Progenitor cell of endocrine pancreas (in vitro differentiated cells): ENCODE measurements at regions not wholly inside any gene's neighbourhood (a gene's known extent, or its start where the extent isn't known, plus 50 kb on each side); places are given as distances from the start of the nearest gene placed in this dataset.
A peak's percentile ranks its signal among the peaks of the same experiment; 100 is the strongest.

Experiments
- DNase-seq: peaks from one replicate; pipeline ENCODE4 v3.0.0; 2021; ENCODE audit warnings: low spot score; ENCODE audit not compliant: unreplicated experiment
- H3K27ac Mint-ChIP-seq: 2 replicates; pipeline ENCODE4 v1.8.0; 2021; ENCODE audit warnings: mild to moderate bottlenecking, moderate library complexity, mixed read lengths
- H3K27me3 Mint-ChIP-seq: 2 replicates; pipeline ENCODE4 v1.8.0; 2021; ENCODE audit warnings: mixed read lengths
- H3K36me3 Mint-ChIP-seq: 2 replicates; pipeline ENCODE4 v1.8.0; 2022; ENCODE audit warnings: mixed read lengths; ENCODE audit not compliant: insufficient read depth
- H3K4me1 Mint-ChIP-seq: 2 replicates; pipeline ENCODE4 v1.8.0; 2021; ENCODE audit warnings: low read depth, mixed read lengths
- H3K4me3 Mint-ChIP-seq: 2 replicates; pipeline ENCODE4 v1.8.0; 2021; ENCODE audit warnings: low read depth, mild to moderate bottlenecking, moderate library complexity, mixed read lengths
- H3K9me3 Mint-ChIP-seq: 2 replicates; pipeline ENCODE4 v1.8.0; 2021; ENCODE audit warnings: low read depth, mixed read lengths
- TF ChIP-seq, protein P1 (sequence below): fragments of 200-600 bp; sonication (generic); IDR thresholded peaks from one replicate; pipeline ENCODE4 v1.5.0; 2021; ENCODE audit warnings: antibody characterized with exemption, mild to moderate bottlenecking; ENCODE audit not compliant: unreplicated experiment

- TF ChIP-seq, protein P1, sequence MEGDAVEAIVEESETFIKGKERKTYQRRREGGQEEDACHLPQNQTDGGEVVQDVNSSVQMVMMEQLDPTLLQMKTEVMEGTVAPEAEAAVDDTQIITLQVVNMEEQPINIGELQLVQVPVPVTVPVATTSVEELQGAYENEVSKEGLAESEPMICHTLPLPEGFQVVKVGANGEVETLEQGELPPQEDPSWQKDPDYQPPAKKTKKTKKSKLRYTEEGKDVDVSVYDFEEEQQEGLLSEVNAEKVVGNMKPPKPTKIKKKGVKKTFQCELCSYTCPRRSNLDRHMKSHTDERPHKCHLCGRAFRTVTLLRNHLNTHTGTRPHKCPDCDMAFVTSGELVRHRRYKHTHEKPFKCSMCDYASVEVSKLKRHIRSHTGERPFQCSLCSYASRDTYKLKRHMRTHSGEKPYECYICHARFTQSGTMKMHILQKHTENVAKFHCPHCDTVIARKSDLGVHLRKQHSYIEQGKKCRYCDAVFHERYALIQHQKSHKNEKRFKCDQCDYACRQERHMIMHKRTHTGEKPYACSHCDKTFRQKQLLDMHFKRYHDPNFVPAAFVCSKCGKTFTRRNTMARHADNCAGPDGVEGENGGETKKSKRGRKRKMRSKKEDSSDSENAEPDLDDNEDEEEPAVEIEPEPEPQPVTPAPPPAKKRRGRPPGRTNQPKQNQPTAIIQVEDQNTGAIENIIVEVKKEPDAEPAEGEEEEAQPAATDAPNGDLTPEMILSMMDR: no peak
- peaks cover 7% of the 10 kb centered on the region for H3K9me3 Mint-ChIP-seq
- DNase-seq: no peak
- H3K4me3 Mint-ChIP-seq: no peak overlapping the region
- H3K36me3 Mint-ChIP-seq: no peaks in the 10 kb centered on the region
- peak overlapping the region; percentile 63 for H3K27ac Mint-ChIP-seq
- no peaks in the 10 kb centered on the region for H3K27me3 Mint-ChIP-seq
- peaks cover 22% of the 10 kb centered on the region for H3K4me1 Mint-ChIP-seq
These were observed 416.1 kb downstream of the RNF144A start for GRCh38 chr2:7333189-7333765.

GRCh38 chr2:7333960-7334493 lies 416.8 kb downstream of the RNF144A start:
- Mint-ChIP-seq H3K4me3 (no peak overlapping the region), H3K9me3 (peaks cover 9% of the 10 kb centered on the region), H3K27me3 (no peaks in the 10 kb centered on the region), H3K27ac (peak overlapping the region; percentile 59), H3K4me1 (peaks cover 22% of the 10 kb centered on the region), H3K36me3 (peaks cover 1% of the 10 kb centered on the region)
- TF ChIP-seq, protein P1: no peak
- DNase-seq: no peak

- H3K4me3 Mint-ChIP-seq: no peak overlapping the region
- TF ChIP-seq, protein P1: no peak
- H3K9me3 Mint-ChIP-seq: peaks cover 9% of the 10 kb centered on the region
These were observed 421.7 kb downstream of the RNF144A start for GRCh38 chr2:7338961-7339360.

DNA sequence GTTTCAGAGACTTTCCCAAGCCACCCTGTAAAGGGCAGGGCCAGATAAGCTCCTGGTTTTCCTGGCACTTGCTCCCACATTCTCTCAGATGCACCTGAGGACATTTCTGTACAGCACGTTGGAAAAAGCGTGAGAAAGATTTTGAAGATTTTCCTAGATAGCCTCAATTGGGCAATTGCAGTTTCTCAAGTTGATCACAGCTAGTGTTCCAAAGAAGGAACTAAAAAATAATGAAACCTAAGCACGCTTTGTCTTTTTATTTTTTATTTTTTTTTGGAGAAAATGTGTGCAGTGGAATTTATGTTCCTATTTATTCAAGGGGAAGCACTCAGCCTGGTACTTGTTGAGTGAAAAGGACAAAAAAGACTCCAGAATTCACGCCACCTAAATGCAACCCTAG lies 429.1 kb downstream of the RNF144A start:
- H3K4me3 Mint-ChIP-seq: no peak overlapping the region
- no peaks in the 10 kb centered on the region for H3K36me3 Mint-ChIP-seq
- no peaks in the 10 kb centered on the region for H3K4me1 Mint-ChIP-seq
- no peak overlapping the region for H3K27ac Mint-ChIP-seq
- TF ChIP-seq, protein P1: no peak
- no peak for DNase-seq
- no peaks in the 10 kb centered on the region for H3K9me3 Mint-ChIP-seq
- no peaks in the 10 kb centered on the region for H3K27me3 Mint-ChIP-seq

More at GRCh38 chr2:7338961-7339360, 421.7 kb downstream of the RNF144A start:
- H3K36me3 Mint-ChIP-seq: peaks cover 1% of the 10 kb centered on the region
- no peak for DNase-seq
- H3K4me1 Mint-ChIP-seq: peaks cover 6% of the 10 kb centered on the region
- no peaks in the 10 kb centered on the region for H3K27me3 Mint-ChIP-seq
- no peak overlapping the region for H3K27ac Mint-ChIP-seq

DNA sequence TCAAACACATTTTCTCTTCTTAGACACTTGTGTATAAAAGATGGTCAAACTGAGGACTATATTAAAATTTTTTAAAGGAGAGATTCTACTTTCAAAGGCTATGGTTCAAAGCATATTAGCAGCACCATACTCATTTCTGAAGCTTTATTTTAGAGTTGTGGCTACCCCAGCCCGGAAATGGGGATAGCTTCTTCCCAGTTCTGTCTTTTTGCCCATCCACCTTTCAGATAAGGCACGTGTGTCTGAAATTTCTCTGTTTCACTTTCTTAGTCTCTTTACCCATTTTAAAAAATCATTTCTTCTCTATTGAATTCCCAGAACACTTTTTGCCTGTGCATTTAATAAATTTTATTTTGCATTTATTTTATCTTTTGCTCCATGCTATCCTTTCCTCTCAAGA lies 431.5 kb downstream of the RNF144A start:
- H3K4me1 Mint-ChIP-seq: no peaks in the 10 kb centered on the region
- TF ChIP-seq, protein P1: no peak
- no peaks in the 10 kb centered on the region for H3K27me3 Mint-ChIP-seq
- no peak for DNase-seq
- H3K27ac Mint-ChIP-seq: no peak overlapping the region
- H3K36me3 Mint-ChIP-seq: no peaks in the 10 kb centered on the region
- no peaks in the 10 kb centered on the region for H3K9me3 Mint-ChIP-seq
- H3K4me3 Mint-ChIP-seq: no peak overlapping the region
